ENCODE measurements at regions not wholly inside any gene's neighbourhood (a gene's known extent, or its start where the extent isn't known, plus 50 kb on each side); places are given as distances from the start of the nearest gene placed in this dataset.

DNA sequence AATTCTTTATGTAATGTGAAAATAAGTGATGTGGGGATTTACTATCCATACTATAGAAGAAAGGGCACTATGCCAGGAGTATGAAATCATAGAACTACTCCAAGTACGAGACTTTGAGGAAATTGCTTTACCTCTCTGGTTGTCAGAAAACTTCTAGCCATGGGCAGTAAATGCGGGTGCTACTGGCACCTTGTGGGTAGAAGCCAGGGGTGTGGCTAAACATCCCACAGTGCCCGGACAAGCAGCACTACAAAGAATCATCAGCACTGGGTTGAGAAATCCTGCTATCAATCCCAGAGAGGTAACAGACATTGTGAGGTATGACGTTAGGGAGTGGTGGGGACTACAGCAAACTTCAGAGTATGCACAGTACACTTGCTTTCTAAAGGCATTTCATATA lies 453.5 kb upstream of the TNP1 start:
- Histone ChIP-seq H3K4me1 (ENCODE audit: insufficient read depth, low read length) (no peaks in the 10 kb centered on the region), H3K9me3 (ENCODE audit: control insufficient read depth, insufficient read depth, low read length) (0 out of 2 replicates have a peak, but pooled peaks cover 10% of the 10 kb centered on the region), H3K36me3 (ENCODE audit: insufficient read depth, low read length) (no peaks in the 10 kb centered on the region), H3K9ac (ENCODE audit: low read depth, low read length) (no peak overlapping the region)

DNA sequence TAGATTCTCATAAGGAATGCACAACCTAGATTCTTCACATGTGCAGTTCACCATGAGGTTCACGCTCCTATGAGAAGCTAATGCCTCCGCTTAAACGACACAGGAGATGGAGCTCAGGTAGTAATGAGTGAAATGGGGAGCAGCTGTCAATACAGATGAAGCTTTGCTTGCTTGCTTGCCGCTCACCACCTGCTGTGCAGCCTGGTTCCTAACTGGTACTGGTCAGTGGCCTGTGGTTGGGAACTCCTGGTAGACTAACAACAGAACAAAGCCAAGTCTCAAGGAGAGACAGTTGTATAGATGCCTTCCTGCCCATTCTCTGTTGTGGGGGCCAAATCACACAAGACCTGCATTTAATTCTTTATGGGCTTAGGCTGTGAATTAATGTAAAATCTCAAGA lies 449.2 kb upstream of the TNP1 start:
- H3K4me1 ChIP-seq (ENCODE audit: insufficient read depth, low read length) = no peaks in the 10 kb centered on the region
- H3K9ac ChIP-seq (ENCODE audit: low read depth, low read length) = no peak overlapping the region

DNA sequence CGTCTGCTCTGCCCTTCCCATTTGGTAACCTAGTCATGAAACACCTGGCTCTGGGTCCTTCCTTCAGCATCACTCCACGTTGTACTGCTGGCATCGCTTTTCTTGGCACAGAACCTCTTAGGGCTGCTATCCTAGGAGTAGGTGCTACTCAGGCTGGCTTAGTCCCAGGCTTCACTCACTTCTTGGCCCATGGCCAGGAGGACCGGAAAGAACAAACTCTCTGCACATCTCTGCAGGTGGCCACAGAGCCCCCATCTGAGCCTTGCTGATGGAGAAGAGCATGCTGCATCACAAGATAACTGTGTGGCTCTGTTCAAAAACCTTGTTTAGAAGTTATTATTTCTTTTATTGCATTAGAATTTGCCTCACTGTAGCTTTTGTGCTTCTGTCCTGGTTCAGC lies 447.2 kb upstream of the TNP1 start:
- no peaks in the 10 kb centered on the region for H3K4me1 ChIP-seq (ENCODE audit: insufficient read depth, low read length)
- H3K9ac ChIP-seq (ENCODE audit: low read depth, low read length) = no peak overlapping the region
- H3K36me3 ChIP-seq (ENCODE audit: insufficient read depth, low read length) = no peaks in the 10 kb centered on the region
- H3K9me3 ChIP-seq (ENCODE audit: control insufficient read depth, insufficient read depth, low read length) = no peaks in the 10 kb centered on the region

More for the DNA sequence above, 449.2 kb upstream of the TNP1 start:
- Histone ChIP-seq H3K36me3 (ENCODE audit: insufficient read depth, low read length) (no peaks in the 10 kb centered on the region), H3K9me3 (ENCODE audit: control insufficient read depth, insufficient read depth, low read length) (no peaks in the 10 kb centered on the region)

DNA sequence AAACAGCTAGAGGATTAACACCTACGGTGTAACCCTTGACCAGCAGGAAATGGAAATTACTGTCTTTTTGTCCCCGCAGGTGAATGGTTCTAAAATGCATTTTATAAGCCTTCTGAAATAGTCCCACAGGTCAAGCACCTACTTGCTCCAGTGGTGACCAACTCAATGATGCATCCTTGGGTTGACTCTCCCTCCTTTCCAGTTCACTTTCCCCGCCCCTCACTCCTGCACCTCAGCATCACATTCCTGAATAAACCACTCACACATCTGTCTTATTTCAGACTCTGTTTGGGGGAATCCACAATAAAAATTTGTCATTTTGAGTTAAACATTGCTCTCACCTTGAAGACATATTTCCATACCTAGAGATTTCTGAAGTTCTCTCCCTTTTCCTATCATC lies 446.0 kb upstream of the TNP1 start:
- Histone ChIP-seq H3K36me3 (ENCODE audit: insufficient read depth, low read length) (no peaks in the 10 kb centered on the region), H3K9ac (ENCODE audit: low read depth, low read length) (no peak overlapping the region), H3K4me1 (ENCODE audit: insufficient read depth, low read length) (no peaks in the 10 kb centered on the region), H3K9me3 (ENCODE audit: control insufficient read depth, insufficient read depth, low read length) (no peaks in the 10 kb centered on the region)

DNA sequence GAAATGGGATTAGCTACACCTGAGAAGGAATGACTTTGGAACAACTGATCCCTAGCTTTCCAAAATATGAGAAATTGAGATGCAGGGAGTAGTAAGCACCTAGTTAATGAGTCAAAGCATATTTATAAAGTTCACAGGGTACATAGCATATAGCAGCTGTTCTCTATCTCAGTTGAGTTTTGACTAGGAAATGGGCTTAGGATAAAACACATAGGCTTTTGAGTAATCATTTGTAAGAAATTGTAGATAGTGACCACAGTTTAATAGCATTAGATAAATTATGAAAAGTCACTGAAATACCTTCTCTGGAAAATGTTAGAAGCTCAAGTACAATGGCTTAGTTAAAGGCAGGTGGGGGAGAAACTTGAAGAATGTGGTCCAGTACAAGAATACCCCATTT lies 444.7 kb upstream of the TNP1 start:
- no peaks in the 10 kb centered on the region for H3K36me3 ChIP-seq (ENCODE audit: insufficient read depth, low read length)
- no peak overlapping the region for H3K9ac ChIP-seq (ENCODE audit: low read depth, low read length)
- H3K9me3 ChIP-seq (ENCODE audit: control insufficient read depth, insufficient read depth, low read length) = no peaks in the 10 kb centered on the region
- no peaks in the 10 kb centered on the region for H3K4me1 ChIP-seq (ENCODE audit: insufficient read depth, low read length)

DNA sequence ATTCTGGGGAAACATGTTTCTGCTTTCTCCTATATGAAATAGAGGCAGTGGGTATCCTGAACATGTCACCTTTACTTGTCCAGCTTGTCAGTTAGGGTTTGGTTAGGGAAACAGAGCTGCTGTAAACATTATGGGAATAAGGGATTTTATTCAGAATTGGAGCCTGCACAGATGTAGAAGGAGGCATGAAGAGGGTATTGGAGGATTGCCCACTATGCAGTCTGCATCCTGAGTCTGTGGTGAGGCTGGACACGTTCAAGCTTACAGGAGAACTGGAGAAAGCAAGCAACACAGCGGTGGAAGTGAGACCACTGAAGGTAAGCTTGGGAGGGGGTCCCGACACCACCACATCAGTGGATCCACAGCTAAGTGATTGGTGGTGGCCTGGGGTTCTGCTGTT lies 443.0 kb upstream of the TNP1 start:
- H3K9ac ChIP-seq (ENCODE audit: low read depth, low read length) = no peak overlapping the region
- no peaks in the 10 kb centered on the region for H3K4me1 ChIP-seq (ENCODE audit: insufficient read depth, low read length)
- no peaks in the 10 kb centered on the region for H3K36me3 ChIP-seq (ENCODE audit: insufficient read depth, low read length)
- H3K9me3 ChIP-seq (ENCODE audit: control insufficient read depth, insufficient read depth, low read length) = no peaks in the 10 kb centered on the region

DNA sequence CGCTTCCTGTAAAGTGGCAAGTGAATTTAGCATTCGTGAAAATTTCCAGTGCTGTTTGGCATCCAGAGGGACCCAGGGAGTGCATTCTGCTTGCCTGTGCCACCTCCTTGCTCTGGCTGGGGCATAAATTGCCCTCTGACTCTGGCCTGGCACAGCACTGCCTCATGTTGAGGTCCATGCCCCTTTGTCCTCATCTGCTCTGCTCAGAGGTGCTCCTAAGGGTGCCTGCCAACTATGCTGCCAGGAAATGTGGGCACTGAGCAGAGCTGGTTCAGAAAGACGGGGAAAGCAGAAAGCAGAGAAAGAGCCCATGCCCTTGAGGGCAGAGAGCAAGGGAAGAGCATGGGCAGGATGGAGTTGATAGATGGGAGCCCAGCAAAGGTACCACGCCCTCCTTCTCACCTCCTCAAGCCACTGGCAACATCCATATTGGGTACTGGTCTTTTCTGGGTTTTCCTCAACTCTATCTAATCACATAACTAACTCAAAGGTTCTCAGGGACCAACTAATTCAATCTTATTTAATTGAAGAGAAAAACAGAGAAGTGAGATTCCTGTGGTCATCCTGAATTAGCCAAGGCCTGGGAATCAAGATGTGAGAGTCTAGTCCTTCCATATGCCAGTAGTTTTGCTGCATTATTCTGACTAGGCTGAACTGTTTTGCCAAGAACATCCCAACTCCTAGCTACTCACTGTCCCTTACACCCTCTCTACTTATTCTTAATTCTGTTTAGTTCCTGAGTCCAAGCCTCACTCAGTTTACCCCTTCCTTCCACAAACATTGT lies 441.5 kb upstream of the TNP1 start:
- Histone ChIP-seq H3K36me3 (ENCODE audit: insufficient read depth, low read length) (no peaks in the 10 kb centered on the region), H3K4me1 (ENCODE audit: insufficient read depth, low read length) (no peaks in the 10 kb centered on the region), H3K9me3 (ENCODE audit: control insufficient read depth, insufficient read depth, low read length) (no peaks in the 10 kb centered on the region; the same call in 1 of the 2 replicates), H3K9ac (ENCODE audit: low read depth, low read length) (no peak overlapping the region)

DNA sequence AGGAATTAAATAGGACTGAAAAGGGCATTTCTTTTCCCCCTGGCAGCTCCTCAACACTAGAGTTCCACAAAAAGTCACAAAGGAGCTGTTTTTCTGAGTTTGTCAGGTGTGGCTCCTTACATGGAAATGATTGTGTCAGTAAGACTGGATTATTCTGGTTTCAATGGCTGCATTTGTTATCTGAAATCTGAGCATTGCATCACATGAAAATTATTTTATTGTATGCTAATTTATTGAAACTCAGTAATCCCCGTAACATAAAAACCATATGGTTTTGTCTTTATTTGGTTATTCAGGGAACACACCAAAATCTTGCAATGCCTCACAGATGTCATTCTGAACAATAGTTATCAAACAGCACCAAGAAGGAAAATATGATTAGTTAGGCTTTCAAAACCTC lies 439.7 kb upstream of the TNP1 start:
- H3K4me1 ChIP-seq (ENCODE audit: insufficient read depth, low read length) = no peaks in the 10 kb centered on the region
- no peak overlapping the region for H3K9ac ChIP-seq (ENCODE audit: low read depth, low read length)
- H3K36me3 ChIP-seq (ENCODE audit: insufficient read depth, low read length) = no peaks in the 10 kb centered on the region
- peaks cover 6% of the 10 kb centered on the region; the same call in 1 of the 2 replicates for H3K9me3 ChIP-seq (ENCODE audit: control insufficient read depth, insufficient read depth, low read length)

DNA sequence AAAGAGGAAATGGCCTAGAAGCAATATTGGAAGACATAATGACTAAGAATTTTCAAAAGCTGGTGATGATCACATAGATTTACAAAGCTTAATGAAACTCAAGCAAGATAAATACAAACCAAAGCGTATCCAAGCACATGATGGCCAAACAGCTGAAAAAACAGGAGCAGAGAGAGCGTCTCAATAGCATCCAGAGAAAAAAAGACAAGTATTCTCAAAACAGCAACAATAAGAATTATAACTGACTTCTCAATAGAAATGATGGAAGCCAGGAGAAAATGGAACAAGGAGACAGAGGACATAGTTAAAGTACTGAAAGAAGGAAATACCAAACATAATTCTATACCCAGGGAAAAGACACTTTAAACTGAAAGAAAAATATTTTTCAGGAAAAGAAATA lies 437.2 kb upstream of the TNP1 start:
- Histone ChIP-seq H3K36me3 (ENCODE audit: insufficient read depth, low read length) (no peaks in the 10 kb centered on the region), H3K9ac (ENCODE audit: low read depth, low read length) (no peak overlapping the region), H3K4me1 (ENCODE audit: insufficient read depth, low read length) (no peaks in the 10 kb centered on the region), H3K9me3 (ENCODE audit: control insufficient read depth, insufficient read depth, low read length) (peaks cover 6% of the 10 kb centered on the region; the same call in 1 of the 2 replicates)

DNA sequence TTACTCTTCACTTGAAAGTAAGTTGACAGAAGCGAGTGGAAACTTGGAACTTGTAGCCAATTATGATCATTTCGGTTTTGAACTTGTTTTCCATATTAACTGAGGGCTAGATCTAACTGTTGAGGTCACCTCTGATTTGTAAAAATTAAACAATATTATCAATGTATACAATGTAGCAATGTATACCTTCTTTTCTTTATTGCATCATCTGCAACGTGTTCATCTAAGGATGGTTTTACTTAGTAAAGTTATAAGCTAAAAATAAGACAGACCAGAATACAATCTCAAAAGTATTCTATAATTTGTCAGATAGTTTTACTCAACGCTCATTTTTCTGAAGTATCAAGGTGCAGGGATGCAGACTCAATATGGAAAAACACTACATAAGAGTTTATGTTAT lies 435.0 kb upstream of the TNP1 start:
- H3K9me3 ChIP-seq (ENCODE audit: control insufficient read depth, insufficient read depth, low read length) = peaks cover 6% of the 10 kb centered on the region; the same call in 1 of the 2 replicates
- H3K4me1 ChIP-seq (ENCODE audit: insufficient read depth, low read length) = no peaks in the 10 kb centered on the region
- H3K36me3 ChIP-seq (ENCODE audit: insufficient read depth, low read length) = no peaks in the 10 kb centered on the region
- no peak overlapping the region for H3K9ac ChIP-seq (ENCODE audit: low read depth, low read length)

DNA sequence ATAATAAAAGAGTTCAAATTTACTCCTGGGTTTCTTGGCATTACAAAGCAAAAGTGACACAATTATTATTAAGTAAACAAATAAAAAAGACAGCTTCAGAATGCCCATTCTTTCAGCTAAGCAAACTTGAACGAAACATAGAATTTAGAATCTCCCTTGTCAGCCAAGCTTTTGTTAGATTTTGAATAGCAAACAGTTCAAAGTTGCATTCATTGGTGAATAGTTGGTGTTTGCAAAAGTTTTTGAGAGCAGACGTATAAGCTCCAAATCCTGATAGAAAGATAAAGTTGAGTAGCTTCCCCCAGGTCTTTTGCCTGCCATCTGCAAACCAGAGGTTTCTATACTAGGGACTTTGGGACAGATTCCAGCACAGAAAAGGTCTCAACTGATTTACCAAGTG lies 434.3 kb upstream of the TNP1 start:
- Histone ChIP-seq H3K36me3 (ENCODE audit: insufficient read depth, low read length) (no peaks in the 10 kb centered on the region), H3K4me1 (ENCODE audit: insufficient read depth, low read length) (no peaks in the 10 kb centered on the region), H3K9ac (ENCODE audit: low read depth, low read length) (no peak overlapping the region), H3K9me3 (ENCODE audit: control insufficient read depth, insufficient read depth, low read length) (peaks cover 6% of the 10 kb centered on the region; the same call in 1 of the 2 replicates)

DNA sequence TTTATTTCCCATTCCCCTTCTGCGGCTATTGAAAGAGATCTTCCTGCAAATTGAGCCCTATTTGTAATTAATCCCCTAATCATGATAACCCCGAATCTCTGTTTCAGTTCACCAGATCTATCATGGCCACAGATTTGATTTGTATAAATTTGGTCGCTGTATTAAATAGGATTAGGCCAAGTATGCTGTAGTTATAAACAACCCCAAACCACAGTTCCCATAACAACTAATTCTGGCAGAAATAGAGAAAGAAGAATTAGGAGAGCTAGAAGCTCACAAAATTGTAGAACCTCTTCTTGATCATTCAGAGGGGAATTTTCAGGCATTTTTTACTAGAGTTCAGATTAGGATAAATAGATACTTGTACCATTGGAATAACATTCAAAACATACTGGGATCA lies 433.7 kb upstream of the TNP1 start:
- no peaks in the 10 kb centered on the region for H3K4me1 ChIP-seq (ENCODE audit: insufficient read depth, low read length)
- no peak overlapping the region for H3K9ac ChIP-seq (ENCODE audit: low read depth, low read length)
- peaks cover 6% of the 10 kb centered on the region; the same call in 1 of the 2 replicates for H3K9me3 ChIP-seq (ENCODE audit: control insufficient read depth, insufficient read depth, low read length)
- H3K36me3 ChIP-seq (ENCODE audit: insufficient read depth, low read length) = no peaks in the 10 kb centered on the region

DNA sequence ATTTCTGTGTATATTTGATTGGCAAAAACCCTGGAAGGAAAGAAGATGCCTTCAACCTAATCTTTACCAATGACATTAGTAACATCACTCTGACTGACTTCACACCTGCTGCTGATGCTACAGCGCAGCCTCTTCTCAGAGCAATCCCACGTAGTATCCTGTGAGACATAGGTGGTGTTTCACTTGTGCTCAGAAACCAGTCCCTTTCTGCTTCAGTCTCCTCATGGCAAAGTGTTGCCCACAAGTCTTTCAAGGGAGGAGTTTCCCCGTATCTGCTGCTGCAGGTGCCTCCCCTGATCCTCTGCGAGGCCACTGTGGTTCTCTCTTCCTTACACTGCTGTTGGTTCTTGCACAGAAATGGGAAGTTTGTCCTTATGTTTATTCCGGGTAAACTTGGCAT lies 433.2 kb upstream of the TNP1 start:
- peaks cover 6% of the 10 kb centered on the region; the same call in 1 of the 2 replicates for H3K9me3 ChIP-seq (ENCODE audit: control insufficient read depth, insufficient read depth, low read length)
- no peaks in the 10 kb centered on the region for H3K4me1 ChIP-seq (ENCODE audit: insufficient read depth, low read length)

DNA sequence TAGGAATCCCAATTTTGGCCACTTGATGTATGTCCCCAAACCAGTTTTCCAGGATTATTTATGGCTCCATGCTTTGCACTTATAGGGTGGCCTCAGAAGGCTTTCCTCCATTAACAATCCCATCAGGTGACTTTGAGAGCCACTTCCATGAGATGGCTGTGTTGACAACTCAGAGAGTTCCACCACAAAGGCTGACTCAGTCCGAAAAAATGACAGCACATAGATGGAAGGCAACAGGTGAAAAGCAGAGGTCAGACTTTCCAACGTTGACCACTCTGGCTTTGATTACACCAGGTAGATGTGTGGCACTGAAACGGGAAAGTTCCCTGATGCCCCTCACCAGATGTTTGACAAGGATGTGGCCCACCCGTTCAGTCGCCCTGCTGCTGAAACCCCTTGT lies 431.4 kb upstream of the TNP1 start:
- Histone ChIP-seq H3K36me3 (ENCODE audit: insufficient read depth, low read length) (no peaks in the 10 kb centered on the region), H3K9me3 (ENCODE audit: control insufficient read depth, insufficient read depth, low read length) (peaks cover 8% of the 10 kb centered on the region), H3K9ac (ENCODE audit: low read depth, low read length) (no peak overlapping the region), H3K4me1 (ENCODE audit: insufficient read depth, low read length) (no peaks in the 10 kb centered on the region)

More for the DNA sequence above, 433.2 kb upstream of the TNP1 start:
- Histone ChIP-seq H3K9ac (ENCODE audit: low read depth, low read length) (no peak overlapping the region), H3K36me3 (ENCODE audit: insufficient read depth, low read length) (no peaks in the 10 kb centered on the region)

DNA sequence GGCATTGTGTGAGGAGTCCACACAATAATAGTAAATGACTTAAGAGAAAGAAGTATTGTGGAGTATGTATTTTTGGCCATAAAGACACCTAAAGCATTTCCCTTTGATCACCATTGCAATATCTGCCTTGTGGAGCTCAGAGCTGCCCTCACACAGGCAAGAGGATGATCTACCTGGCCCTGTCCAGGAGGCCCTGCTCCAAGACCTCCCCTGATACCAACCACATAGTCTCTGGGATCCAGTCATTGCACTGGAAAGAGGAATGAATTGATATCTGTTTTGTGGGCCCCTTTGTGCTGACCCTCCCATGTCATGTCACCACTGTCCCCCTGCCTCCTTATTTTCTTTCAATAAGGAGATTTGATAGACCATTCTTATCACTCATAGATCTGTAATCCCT lies 430.6 kb upstream of the TNP1 start:
- no peak overlapping the region for H3K9ac ChIP-seq (ENCODE audit: low read depth, low read length)
- no peaks in the 10 kb centered on the region for H3K36me3 ChIP-seq (ENCODE audit: insufficient read depth, low read length)
- no peaks in the 10 kb centered on the region for H3K4me1 ChIP-seq (ENCODE audit: insufficient read depth, low read length)
- peaks cover 3% of the 10 kb centered on the region for H3K9me3 ChIP-seq (ENCODE audit: control insufficient read depth, insufficient read depth, low read length)
